Mucosa of descending colon (tissue), 3 donors: ENCODE measurements at regions not wholly inside any gene's neighbourhood (a gene's known extent, or its start where the extent isn't known, plus 50 kb on each side); places are given as distances from the start of the nearest gene placed in this dataset.

Experiments used
- ATAC-seq: fragments of 200-7000 bp; cut with Tn5 transposase; one replicate; pipeline ENCODE4 v1.9.1; 2020; ENCODE audit warnings: mild to moderate bottlenecking, moderate library complexity
- DNase-seq, 3 donors: peaks; one replicate each; pipeline ENCODE4 v3.0.0-alpha.2; 2020
- H3K36me3 ChIP-seq: fragments of 200-600 bp; one replicate; pipeline ENCODE4 v1.8.0; 2021; ENCODE audit warnings: low read depth, mild to moderate bottlenecking
- H3K4me1 ChIP-seq: fragments of 200-600 bp; one replicate; pipeline ENCODE4 v1.8.0; 2021; ENCODE audit warnings: low read depth, mild to moderate bottlenecking
- H3K4me3 ChIP-seq: fragments of 200-600 bp; one replicate; pipeline ENCODE4 v1.8.0; 2021; ENCODE audit warnings: mild to moderate bottlenecking
- H3K9me3 ChIP-seq: fragments of 200-600 bp; one replicate; pipeline ENCODE4 v1.8.0; 2021; ENCODE audit warnings: mild to moderate bottlenecking
- CTCF ChIP-seq: fragments of 200-600 bp; IDR thresholded peaks from one replicate; pipeline ENCODE4 v1.8.0; 2022; ENCODE audit warnings: antibody characterized with exemption, mild to moderate bottlenecking
- intact Hi-C, 2 donors: fragments of 100-400 bp; cut with DNase I in 1 of 2; cut with micrococcal nuclease in 1 of 2; formaldehyde crosslinking; loops; one replicate each; pipeline versions ENCODE4 v1.11.0 to v1.11.1; 2022; cut with DNase I, micrococcal nuclease
- donor health status: DM: no; HTN: no; CAD: no; lungs with moderate emphysema.
- donor health status: DM: no; HTN: no; CAD: no.
- donor health status: DM: no; HTN: yes; CAD: no.

- Histone ChIP-seq H3K4me1 (no peaks in the 10 kb centered on the region), H3K4me3 (no peak overlapping the region), H3K36me3 (no peaks in the 10 kb centered on the region), H3K9me3 (no peaks in the 10 kb centered on the region)
- ATAC-seq = no peak
- TF ChIP-seq CTCF = no peak
- intact Hi-C loops = no loop called here
- no peak for DNase-seq
These were observed 358.9 kb downstream of the FBXO8 start for GRCh38 chr4:173924561-173924960.

- no peaks in the 10 kb centered on the region for H3K36me3 ChIP-seq
- intact Hi-C loops = no loop called here
- DNase-seq (no peak), ATAC-seq (no peak)
- H3K4me3 ChIP-seq = no peak overlapping the region
- H3K4me1 ChIP-seq = no peaks in the 10 kb centered on the region
- no peak for TF ChIP-seq CTCF
- no peaks in the 10 kb centered on the region for H3K9me3 ChIP-seq
These were observed 363.6 kb downstream of the FBXO8 start for GRCh38 chr4:173919861-173920260.

- intact Hi-C loops = no loop called here
- Histone ChIP-seq H3K4me3 (no peak overlapping the region), H3K4me1 (no peaks in the 10 kb centered on the region), H3K36me3 (no peaks in the 10 kb centered on the region), H3K9me3 (no peaks in the 10 kb centered on the region)
- TF ChIP-seq CTCF = no peak
- no peak for ATAC-seq
- DNase-seq = no peak
These were observed 364.3 kb downstream of the FBXO8 start for GRCh38 chr4:173919196-173919595.

- no peak for TF ChIP-seq CTCF
- no peak for ATAC-seq
These were observed 366.1 kb downstream of the FBXO8 start for GRCh38 chr4:173917255-173917960.

GRCh38 chr4:173913496-173913895 lies 370.0 kb downstream of the FBXO8 start:
- TF ChIP-seq CTCF = no peak
- intact Hi-C loops = no loop called here
- Histone ChIP-seq H3K9me3 (no peaks in the 10 kb centered on the region), H3K4me3 (no peak overlapping the region), H3K4me1 (no peaks in the 10 kb centered on the region), H3K36me3 (no peaks in the 10 kb centered on the region)
- DNase-seq (no peak), ATAC-seq (no peak)

More at GRCh38 chr4:173917255-173917960, 366.1 kb downstream of the FBXO8 start:
- Histone ChIP-seq H3K9me3 (no peaks in the 10 kb centered on the region), H3K4me3 (no peak overlapping the region), H3K36me3 (no peaks in the 10 kb centered on the region), H3K4me1 (no peaks in the 10 kb centered on the region)
- intact Hi-C loops = no loop called here
- DNase-seq = no peak

GRCh38 chr4:173912384-173912783 lies 371.1 kb downstream of the FBXO8 start:
- no peak for DNase-seq
- Histone ChIP-seq H3K4me1 (no peaks in the 10 kb centered on the region), H3K36me3 (no peaks in the 10 kb centered on the region), H3K4me3 (no peak overlapping the region), H3K9me3 (no peaks in the 10 kb centered on the region)
- no peak for TF ChIP-seq CTCF
- intact Hi-C loops = no loop called here
- no peak for ATAC-seq
